GM10266 (cell line): ENCODE measurements at regions not wholly inside any gene's neighbourhood (a gene's known extent, or its start where the extent isn't known, plus 50 kb on each side); places are given as distances from the start of the nearest gene placed in this dataset.
"Not testable (repeated sequence)": the region's sequence is repeated elsewhere in the genome, so short reads cannot be mapped to it uniquely, and the experiment has no call there.

Experiments
- DNase-seq: peaks from one replicate; pipeline ENCODE4 v3.0.0; 2012; ENCODE audit errors: extremely low spot score
- CTCF ChIP-seq: IDR thresholded peaks from 2 replicates; pipeline ENCODE4 v1.5.1; 2012; ENCODE audit warnings: mild to moderate bottlenecking, low read depth; ENCODE audit not compliant: control insufficient read depth, insufficient read depth; ENCODE audit errors: missing control alignments

GRCh38 chr4:186858355-186858754, 134.7 kb upstream of the FAT1 start:
- TF ChIP-seq CTCF: no peak

GRCh38 chr4:186859420-186859819, 135.8 kb upstream of the FAT1 start:
- DNase-seq: no peak
- TF ChIP-seq CTCF: no peak

More at GRCh38 chr4:186858355-186858754, 134.7 kb upstream of the FAT1 start:
- DNase-seq: no peak

GRCh38 chr4:186861317-186861716, 137.7 kb upstream of the FAT1 start:
- no peak for DNase-seq
- TF ChIP-seq CTCF: no peak

GRCh38 chr4:186871856-186872255, 148.2 kb upstream of the FAT1 start:
- DNase-seq: no peak
- no peak for TF ChIP-seq CTCF

GRCh38 chr4:186873095-186873494, 149.4 kb upstream of the FAT1 start:
- DNase-seq: not testable (repeated sequence)

- DNase-seq: no peak
- no peak for TF ChIP-seq CTCF
These were observed 151.8 kb upstream of the FAT1 start for GRCh38 chr4:186875476-186875875.

GRCh38 chr4:186876961-186877626, 153.4 kb upstream of the FAT1 start:
- no peak for TF ChIP-seq CTCF
- DNase-seq: no peak
